OCI-LY7 (cell line): ENCODE measurements at regions not wholly inside any gene's neighbourhood (a gene's known extent, or its start where the extent isn't known, plus 50 kb on each side); places are given as distances from the start of the nearest gene placed in this dataset.

Experiments
- BruUV-seq: library from RNA; stranded (reverse); fragments of 400-500 nt; replicated peaks from 2 replicates; lab custom pipeline; 2021; lab: Mats Ljungman, UMichigan
- CTCF ChIA-PET: fragments of 300-600 bp; sonication (Branson Sonifier 250); formaldehyde crosslinking; loops from one replicate; lab custom pipeline; 2022; ENCODE audit warnings: antibody characterized with exemption; ENCODE audit not compliant: unreplicated experiment; lab: Charles Lee
- POLR2A ChIA-PET: fragments of 300-600 bp; sonication (Branson Sonifier 250); formaldehyde crosslinking; loops from one replicate; lab custom pipeline; 2022; ENCODE audit warnings: antibody characterized with exemption; lab: Charles Lee
- DNase-seq: peaks from one replicate; pipeline ENCODE4 v3.0.0-alpha.2; 2015; ENCODE audit warnings: low spot score
- H2AFZ ChIP-seq: fragments of 200-600 bp; sonication (generic), shearing (Covaris generic); 2 replicates; pipeline ENCODE4 v1.6.1; 2014; ENCODE audit warnings: mild to moderate bottlenecking, antibody characterized with exemption, low read length, moderate library complexity
- H3K27ac ChIP-seq: fragments of 200-600 bp; sonication (generic); 2 replicates; pipeline ENCODE4 v1.5.1; 2014; ENCODE audit warnings: mixed run types, low read depth, mild to moderate bottlenecking, moderate library complexity, low read length, inconsistent platforms; ENCODE audit not compliant: poor library complexity, severe bottlenecking
- H3K36me3 ChIP-seq: fragments of 200-600 bp; sonication (generic); 2 replicates; pipeline ENCODE4 v1.6.1; 2014; ENCODE audit warnings: mild to moderate bottlenecking, antibody characterized with exemption, low read length, moderate library complexity, mixed read lengths; ENCODE audit not compliant: insufficient read depth
- H3K4me1 ChIP-seq: fragments of 200-600 bp; sonication (generic); 2 replicates; pipeline ENCODE4 v1.5.1; 2014; ENCODE audit warnings: mild to moderate bottlenecking, low read length; ENCODE audit not compliant: insufficient read depth, poor library complexity, severe bottlenecking
- H3K4me2 ChIP-seq: fragments of 200-600 bp; sonication (generic); 2 replicates; pipeline ENCODE4 v1.6.1; 2014; ENCODE audit warnings: mild to moderate bottlenecking, low read length
- H3K4me3 ChIP-seq: fragments of 200-600 bp; sonication (generic); 2 replicates; pipeline ENCODE4 v1.5.1; 2014; ENCODE audit warnings: mild to moderate bottlenecking, low read depth, low read length; ENCODE audit not compliant: poor library complexity, severe bottlenecking
- H3K79me2 ChIP-seq: fragments of 200-600 bp; sonication (generic); 2 replicates; pipeline ENCODE4 v1.6.1; 2016; ENCODE audit warnings: low read depth, mild to moderate bottlenecking, low read length, moderate library complexity, mixed read lengths; ENCODE audit not compliant: insufficient read depth
- H3K9me2 ChIP-seq: fragments of 200-600 bp; sonication (generic); 2 replicates; pipeline ENCODE4 v1.6.1; 2016; ENCODE audit warnings: mild to moderate bottlenecking, low read length, mixed read lengths; ENCODE audit not compliant: insufficient read depth
- H3K9me3 ChIP-seq: fragments of 200-600 bp; sonication (generic); 2 replicates; pipeline ENCODE4 v1.6.1; 2014; ENCODE audit warnings: mild to moderate bottlenecking, mixed run types, low read length, mixed read lengths
- H4K20me1 ChIP-seq: fragments of 200-600 bp; sonication (generic); 2 replicates; pipeline ENCODE4 v1.6.1; 2014; ENCODE audit warnings: mild to moderate bottlenecking, antibody characterized with exemption, low read length, moderate library complexity, mixed read lengths; ENCODE audit not compliant: insufficient read depth
- EZH2phosphoT487 ChIP-seq: fragments of 200-600 bp; sonication (generic); IDR thresholded peaks from 2 replicates; pipeline ENCODE4 v1.6.1; 2018; ENCODE audit warnings: low read depth, borderline replicate concordance, mild to moderate bottlenecking, mixed run types, antibody characterized with exemption, low read length, moderate library complexity, mixed read lengths
- intact Hi-C: fragments of 100-400 bp; cut with micrococcal nuclease; formaldehyde crosslinking; loops from one replicate; pipeline ENCODE4 v1.10.0; 2022; ENCODE audit not compliant: unreplicated experiment
- TF ChIP-seq, protein P1 (sequence below): fragments of 200-600 bp; sonication (generic); conservative IDR thresholded peaks from 2 replicates; pipeline ENCODE4 v1.5.1; 2014; ENCODE audit warnings: mild to moderate bottlenecking, antibody characterized with exemption, low read length, moderate library complexity, mixed read lengths

GRCh38 chr7:82678259-82678658, 234.7 kb upstream of the CACNA2D1 start:
- H3K9me3 ChIP-seq: no peaks in the 10 kb centered on the region
- intact Hi-C loops: no loop called here
- POLR2A ChIA-PET: interaction anchor here (0.5 to 1.2 kb wide), 4 partner anchors 10 to 289 kb away, joined by 3 to 8 read pairs (median 4); no protein-coding TSS in a partner anchor

DNA sequence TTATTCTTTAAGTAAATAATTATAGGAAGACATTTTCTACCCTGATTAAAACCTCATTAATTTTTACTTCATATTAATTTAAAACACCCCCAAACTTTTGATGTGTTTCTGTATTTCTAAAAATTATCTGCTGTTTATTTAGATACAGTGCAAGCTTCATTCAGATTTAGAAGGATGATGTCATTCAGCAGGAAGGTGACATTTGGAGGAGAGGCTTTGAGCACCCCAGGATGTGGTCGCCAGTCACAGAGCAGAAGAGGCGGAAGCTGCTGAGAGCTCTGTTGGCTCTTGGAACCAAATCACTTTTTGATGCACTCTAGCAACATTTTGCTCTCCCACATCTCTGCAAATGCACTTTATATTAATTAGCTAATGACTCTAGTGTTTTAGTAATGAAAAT, 233.9 kb upstream of the CACNA2D1 start:
- Histone ChIP-seq H3K4me2 (0 out of 2 replicates have a peak overlapping the region, but pooled peaks have one; percentile 32), H3K36me3 (no peaks in the 10 kb centered on the region), H3K4me3 (peak overlapping the region; percentile 8), H3K9me2 (no peaks in the 10 kb centered on the region), H2AFZ (peak overlapping the region; percentile 95), H3K27ac (no peak overlapping the region), H4K20me1 (no peaks in the 10 kb centered on the region), H3K9me3 (no peaks in the 10 kb centered on the region), H3K4me1 (peaks cover 19% of the 10 kb centered on the region), H3K79me2 (no peaks in the 10 kb centered on the region)
- CTCF ChIA-PET: no interaction called here
- TF ChIP-seq EZH2phosphoT487: no peak
- TF ChIP-seq, protein P1, sequence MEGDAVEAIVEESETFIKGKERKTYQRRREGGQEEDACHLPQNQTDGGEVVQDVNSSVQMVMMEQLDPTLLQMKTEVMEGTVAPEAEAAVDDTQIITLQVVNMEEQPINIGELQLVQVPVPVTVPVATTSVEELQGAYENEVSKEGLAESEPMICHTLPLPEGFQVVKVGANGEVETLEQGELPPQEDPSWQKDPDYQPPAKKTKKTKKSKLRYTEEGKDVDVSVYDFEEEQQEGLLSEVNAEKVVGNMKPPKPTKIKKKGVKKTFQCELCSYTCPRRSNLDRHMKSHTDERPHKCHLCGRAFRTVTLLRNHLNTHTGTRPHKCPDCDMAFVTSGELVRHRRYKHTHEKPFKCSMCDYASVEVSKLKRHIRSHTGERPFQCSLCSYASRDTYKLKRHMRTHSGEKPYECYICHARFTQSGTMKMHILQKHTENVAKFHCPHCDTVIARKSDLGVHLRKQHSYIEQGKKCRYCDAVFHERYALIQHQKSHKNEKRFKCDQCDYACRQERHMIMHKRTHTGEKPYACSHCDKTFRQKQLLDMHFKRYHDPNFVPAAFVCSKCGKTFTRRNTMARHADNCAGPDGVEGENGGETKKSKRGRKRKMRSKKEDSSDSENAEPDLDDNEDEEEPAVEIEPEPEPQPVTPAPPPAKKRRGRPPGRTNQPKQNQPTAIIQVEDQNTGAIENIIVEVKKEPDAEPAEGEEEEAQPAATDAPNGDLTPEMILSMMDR: no peak
- no TSS peak for BruUV-seq
- intact Hi-C loops: no loop called here
- DNase-seq: peak; percentile 60
- POLR2A ChIA-PET: interaction anchor here (1.0 to 1.2 kb wide), 3 partner anchors 9 to 176 kb away, joined by 3 to 8 read pairs (median 4); no protein-coding TSS in a partner anchor

More at GRCh38 chr7:82678259-82678658, 234.7 kb upstream of the CACNA2D1 start:
- Histone ChIP-seq H3K4me2 (peak overlapping the region; percentile 32; the same call in 1 of the 2 replicates), H3K79me2 (no peaks in the 10 kb centered on the region), H3K4me1 (peaks cover 19% of the 10 kb centered on the region), H2AFZ (peak overlapping the region; percentile 95), H4K20me1 (no peaks in the 10 kb centered on the region), H3K4me3 (no peak overlapping the region), H3K9me2 (no peaks in the 10 kb centered on the region), H3K27ac (no peak overlapping the region), H3K36me3 (no peaks in the 10 kb centered on the region)
- no TSS peak for BruUV-seq
- no peak for TF ChIP-seq EZH2phosphoT487
- TF ChIP-seq, protein P1: no peak
- CTCF ChIA-PET: no interaction called here
- no peak for DNase-seq

DNA sequence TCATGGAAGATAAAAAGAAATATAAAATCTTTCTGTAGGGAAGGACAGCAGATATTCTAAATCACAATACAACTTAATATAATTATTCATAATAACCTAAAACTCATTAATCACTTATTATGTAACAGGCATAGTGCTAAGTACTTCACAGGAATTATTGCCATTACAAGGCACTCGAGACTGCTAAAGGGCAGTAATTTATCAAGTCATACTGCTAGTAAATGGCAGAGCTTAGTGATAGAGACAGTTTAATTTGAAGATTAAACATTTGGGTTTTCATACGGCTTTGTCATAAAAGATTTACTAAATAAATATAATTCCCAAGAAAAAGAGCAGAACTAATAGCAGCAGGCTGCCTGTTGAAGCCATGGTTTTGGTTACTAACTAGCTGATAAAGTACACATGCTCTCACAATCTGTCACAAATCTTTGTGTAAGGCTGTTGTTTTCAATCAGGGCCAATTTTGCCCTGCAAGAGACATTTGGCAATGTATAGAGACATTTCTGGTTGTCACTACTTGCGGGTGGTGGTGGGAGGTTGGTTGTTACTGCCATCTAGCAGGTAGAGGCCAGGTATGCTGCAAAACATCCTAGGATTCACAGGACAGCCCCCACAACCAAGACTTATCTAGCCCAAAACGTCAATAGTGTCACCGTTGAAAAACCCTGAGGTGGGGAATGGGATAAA, 233.3 kb upstream of the CACNA2D1 start:
- no peaks in the 10 kb centered on the region for H3K36me3 ChIP-seq
- no peaks in the 10 kb centered on the region for H4K20me1 ChIP-seq
- peak; percentile 4 for DNase-seq
- intact Hi-C loops: no loop called here
- H3K79me2 ChIP-seq: no peaks in the 10 kb centered on the region
- H2AFZ ChIP-seq: peak overlapping the region; percentile 95
- H3K4me2 ChIP-seq: no peak overlapping the region
- ChIA-PET CTCF (no interaction called here), POLR2A (interaction anchor here (1.0 to 1.2 kb wide), 3 partner anchors 9 to 177 kb away, joined by 3 to 8 read pairs (median 4); no protein-coding TSS in a partner anchor)
- H3K27ac ChIP-seq: no peak overlapping the region
- TF ChIP-seq EZH2phosphoT487: no peak
- TF ChIP-seq, protein P1: peak; percentile 44
- H3K9me2 ChIP-seq: no peaks in the 10 kb centered on the region
- no peak overlapping the region for H3K4me3 ChIP-seq
- BruUV-seq: no TSS peak
- no peaks in the 10 kb centered on the region for H3K9me3 ChIP-seq
- peaks cover 19% of the 10 kb centered on the region for H3K4me1 ChIP-seq
